H1 (cell line): ENCODE measurements at regions not wholly inside any gene's neighbourhood (a gene's known extent, or its start where the extent isn't known, plus 50 kb on each side); places are given as distances from the start of the nearest gene placed in this dataset.
"Not testable (repeated sequence)": the region's sequence is repeated elsewhere in the genome, so short reads cannot be mapped to it uniquely, and the experiment has no call there.

Source experiments
- CTCF ChIA-PET: fragments of 300-600 bp; sonication (Branson Sonifier 250); formaldehyde crosslinking; loops from one replicate; lab custom pipeline; 2021; ENCODE audit not compliant: partially characterized antibody; lab: Charles Lee
- POLR2A ChIA-PET: fragments of 300-600 bp; sonication (Branson Sonifier 250); formaldehyde crosslinking; loops from one replicate; lab custom pipeline; 2021; ENCODE audit warnings: inconsistent platforms; ENCODE audit not compliant: partially characterized antibody; lab: Charles Lee
- DNase-seq, 2 experiments: peaks; one replicate each; pipeline versions ENCODE4 v3.0.0 to v3.0.0-alpha.2; 2010 to 2022; ENCODE audit warnings: low spot score in 2 of 2, low read depth in 1 of 2, mixed read lengths in 1 of 2
- FAIRE-seq: peaks from 2 replicates; lab custom pipeline; 2011; peaks lifted over from hg19 to GRCh38; lab: Jason Lieb, UNC
- H2AFZ ChIP-seq: 2 replicates; pipeline ENCODE4 v1.8.1; 2012; ENCODE audit warnings: low read length, inconsistent platforms
- H2AK5ac ChIP-seq: 2 replicates; pipeline ENCODE4 v1.6.1; 2013; ENCODE audit warnings: low read depth, low read length
- H2BK120ac ChIP-seq: replicated peaks from 2 replicates; pipeline ENCODE3; 2013; ENCODE audit warnings: low read depth, low read length, inconsistent platforms
- H2BK12ac ChIP-seq: 2 replicates; pipeline ENCODE4 v1.6.1; 2013; ENCODE audit warnings: low read depth, low read length
- H2BK15ac ChIP-seq: 2 replicates; pipeline ENCODE4 v1.6.1; 2013; ENCODE audit warnings: low read length
- H2BK20ac ChIP-seq: 2 replicates; pipeline ENCODE4 v1.6.1; 2013; ENCODE audit warnings: low read length
- H2BK5ac ChIP-seq: 2 replicates; pipeline ENCODE4 v1.6.1; 2013; ENCODE audit warnings: low read depth, low read length
- H3K14ac ChIP-seq: 2 replicates; pipeline ENCODE4 v1.6.1; 2013; ENCODE audit warnings: inconsistent platforms; ENCODE audit not compliant: insufficient read length
- H3K18ac ChIP-seq: 2 replicates; pipeline ENCODE4 v1.6.1; 2013; ENCODE audit warnings: low read length; ENCODE audit errors: extremely low read depth
- H3K23ac ChIP-seq: 2 replicates; pipeline ENCODE4 v1.6.1; 2013; ENCODE audit warnings: inconsistent platforms; ENCODE audit not compliant: insufficient read length
- H3K23me2 ChIP-seq: 2 replicates; pipeline ENCODE4 v1.6.1; 2013; ENCODE audit warnings: low read depth, low read length
- H3K27ac ChIP-seq: 2 replicates; pipeline ENCODE4 v1.6.1; 2011; ENCODE audit warnings: low read depth, low read length, inconsistent platforms
- H3K27me3 ChIP-seq, 4 experiments: replicated peaks in 1 of 4; 1 replicate in 1 of 4; 2 replicates in 3 of 4; pipeline versions ENCODE4 v1.6.1 to v1.8.1; 2011 to 2013; ENCODE audit warnings: low read length in 3 of 4, mild to moderate bottlenecking in 3 of 4, inconsistent platforms in 2 of 4, mixed read lengths in 2 of 4, moderate library complexity in 1 of 4; ENCODE audit not compliant: control insufficient read depth in 3 of 4, insufficient read depth in 3 of 4; ENCODE audit errors: extremely low read depth in 1 of 4
- H3K36me3 ChIP-seq, 4 experiments: 2 replicates each; pipeline versions ENCODE4 v1.6.1 to v1.8.1; 2011 to 2013; ENCODE audit warnings: mild to moderate bottlenecking in 4 of 4, low read length in 3 of 4, moderate library complexity in 2 of 4, control low read depth in 1 of 4, inconsistent platforms in 1 of 4; ENCODE audit not compliant: insufficient read depth in 4 of 4, control insufficient read depth in 2 of 4
- H3K4ac ChIP-seq: replicated peaks from 2 replicates; pipeline ENCODE3; 2013; ENCODE audit warnings: low read length, low read depth, mixed read lengths, inconsistent platforms; ENCODE audit not compliant: insufficient read length
- H3K4me1 ChIP-seq, 4 experiments: replicated peaks in 1 of 4; 1 replicate in 1 of 4; 2 replicates in 3 of 4; pipeline versions ENCODE4 v1.6.1 to v1.8.1; 2011 to 2013; ENCODE audit warnings: low read length in 3 of 4, inconsistent platforms in 2 of 4, mixed read lengths in 1 of 4; ENCODE audit not compliant: insufficient read depth in 4 of 4, control insufficient read depth in 3 of 4
- H3K4me2 ChIP-seq, 2 experiments: 2 replicates each; pipeline versions ENCODE4 v1.6.1 to v1.8.1; 2011 to 2013; ENCODE audit warnings: low read depth in 2 of 2, low read length in 2 of 2, control low read depth in 1 of 2, inconsistent platforms in 1 of 2, mild to moderate bottlenecking in 1 of 2; ENCODE audit not compliant: insufficient read depth in 1 of 2
- H3K4me3 ChIP-seq, 4 experiments: fragments of 200-600, 300-600 bp in 1 of 4; sonication (generic), shearing (Covaris generic), sonication (Bioruptor Twin) in 1 of 4; 2 replicates each; pipeline versions ENCODE4 v1.5.1 to v1.8.1; 2011 to 2016; ENCODE audit warnings: low read length in 4 of 4, low read depth in 3 of 4, control low read depth in 2 of 4, inconsistent platforms in 2 of 4, mild to moderate bottlenecking in 2 of 4, mixed read lengths in 1 of 4, moderate library complexity in 1 of 4; ENCODE audit not compliant: insufficient read depth in 2 of 4; ENCODE audit errors: extremely low read depth in 1 of 4
- H3K56ac ChIP-seq: replicated peaks from 2 replicates; pipeline ENCODE3; 2013; ENCODE audit warnings: low read depth, mild to moderate bottlenecking, mixed read lengths, low read length, inconsistent platforms; ENCODE audit not compliant: insufficient read length
- H3K79me1 ChIP-seq: 2 replicates; pipeline ENCODE4 v1.6.1; 2013; ENCODE audit warnings: low read depth, low read length, control low read depth
- H3K79me2 ChIP-seq, 2 experiments: 2 replicates each; pipeline versions ENCODE4 v1.6.1 to v1.8.1; 2012 to 2013; ENCODE audit warnings: low read length in 2 of 2, mild to moderate bottlenecking in 2 of 2, inconsistent platforms in 1 of 2; ENCODE audit not compliant: insufficient read depth in 2 of 2, control insufficient read depth in 1 of 2
- H3K9ac ChIP-seq, 4 experiments: replicated peaks in 1 of 4; 1 replicate in 1 of 4; 2 replicates in 3 of 4; pipeline versions ENCODE4 v1.6.1 to v1.8.1; 2011 to 2013; ENCODE audit warnings: low read depth in 3 of 4, low read length in 3 of 4, control low read depth in 2 of 4, mild to moderate bottlenecking in 2 of 4, moderate library complexity in 2 of 4, inconsistent platforms in 1 of 4; ENCODE audit errors: extremely low read depth in 1 of 4
- H3K9me3 ChIP-seq, 2 experiments: 2 replicates each; pipeline versions ENCODE4 v1.6.1 to v1.8.1; 2012 to 2013; ENCODE audit warnings: mild to moderate bottlenecking in 2 of 2, moderate library complexity in 2 of 2, control low read depth in 1 of 2, inconsistent platforms in 1 of 2, low read depth in 1 of 2, low read length in 1 of 2, mixed read lengths in 1 of 2; ENCODE audit not compliant: insufficient read depth in 2 of 2
- H4K20me1 ChIP-seq, 2 experiments: replicated peaks in 1 of 2; 2 replicates each; pipeline versions ENCODE3 to v1.8.1; 2011 to 2013; ENCODE audit warnings: inconsistent platforms in 2 of 2, low read length in 2 of 2, mild to moderate bottlenecking in 1 of 2; ENCODE audit not compliant: insufficient read depth in 2 of 2, control insufficient read depth in 1 of 2
- H4K5ac ChIP-seq: 2 replicates; pipeline ENCODE4 v1.6.1; 2013; ENCODE audit warnings: low read length, low read depth, mixed read lengths, inconsistent platforms; ENCODE audit not compliant: insufficient read length
- H4K8ac ChIP-seq: 2 replicates; pipeline ENCODE4 v1.8.0; 2013; ENCODE audit warnings: mild to moderate bottlenecking, moderate library complexity, low read length, inconsistent platforms; ENCODE audit not compliant: insufficient read depth; ENCODE audit errors: extremely low read depth
- H4K91ac ChIP-seq: replicated peaks from 2 replicates; pipeline ENCODE3; 2013; ENCODE audit warnings: low read length, mixed read lengths, inconsistent platforms; ENCODE audit not compliant: insufficient read length
- WGBS, 2 experiments: shearing (Covaris generic) in 1 of 2; methylation state at CpG; one replicate each; pipeline versions ENCODE4 v1.1.6 to v1.1.7; 2013 to 2015; ENCODE audit warnings: low lambda C conversion rate in 2 of 2, mixed read lengths in 2 of 2, inconsistent platforms in 1 of 2, low coverage in 1 of 2, missing lambda C conversion rate in 1 of 2; ENCODE audit not compliant: insufficient replicate concordance in 2 of 2, insufficient coverage in 1 of 2, insufficient read length in 1 of 2; ENCODE audit errors: extremely low coverage in 1 of 2, missing lambda C conversion rate in 1 of 2; 5-methylcytosine and 5-hydroxymethylcytosine counted together

DNA sequence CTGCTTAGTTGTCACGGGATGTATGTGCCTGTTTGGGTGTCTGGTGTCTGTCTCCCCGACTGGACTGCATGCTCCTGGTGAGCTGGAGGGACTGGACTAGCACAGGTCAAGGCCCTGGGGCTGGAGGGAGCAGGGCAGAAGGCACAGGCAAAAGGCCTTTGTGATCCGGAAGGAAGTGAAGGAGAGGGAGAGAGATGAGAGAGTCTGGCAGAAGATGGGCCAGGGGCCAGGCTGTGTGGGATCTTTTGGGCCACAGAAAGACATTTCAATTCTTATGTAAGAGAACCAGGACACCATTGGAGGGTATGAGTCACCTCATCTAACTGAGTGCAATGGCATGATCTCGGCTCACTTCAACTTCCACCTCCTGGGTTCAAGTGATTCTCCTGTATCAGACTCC is 85.2 kb downstream of the ALG1L2 start:
- H3K27ac ChIP-seq, H3K4me3 ChIP-seq, H4K8ac ChIP-seq, H3K9me3 ChIP-seq, H3K4me1 ChIP-seq, DNase-seq, H4K91ac ChIP-seq, H2BK12ac ChIP-seq, H3K79me2 ChIP-seq, POLR2A ChIA-PET, H2BK5ac ChIP-seq, H3K4ac ChIP-seq, H2BK120ac ChIP-seq, H2BK15ac ChIP-seq, H3K23me2 ChIP-seq, H2BK20ac ChIP-seq, H3K23ac ChIP-seq, H2AFZ ChIP-seq, H3K36me3 ChIP-seq, H3K4me2 ChIP-seq, H3K18ac ChIP-seq, H3K79me1 ChIP-seq, H2AK5ac ChIP-seq, H3K56ac ChIP-seq, FAIRE-seq, H3K9ac ChIP-seq, H4K5ac ChIP-seq, H4K20me1 ChIP-seq, H3K27me3 ChIP-seq, H3K14ac ChIP-seq: not testable (repeated sequence)
- CTCF ChIA-PET = interaction anchor here (1.0 kb wide), 1 partner anchor 9 kb away, joined by 3 read pairs; no protein-coding TSS in a partner anchor
- WGBS, 2 experiments = 87% methylated on average over 3 of the region's 4 CpGs; no CpG with 5 or more reads in 1 of the 2 experiments

DNA sequence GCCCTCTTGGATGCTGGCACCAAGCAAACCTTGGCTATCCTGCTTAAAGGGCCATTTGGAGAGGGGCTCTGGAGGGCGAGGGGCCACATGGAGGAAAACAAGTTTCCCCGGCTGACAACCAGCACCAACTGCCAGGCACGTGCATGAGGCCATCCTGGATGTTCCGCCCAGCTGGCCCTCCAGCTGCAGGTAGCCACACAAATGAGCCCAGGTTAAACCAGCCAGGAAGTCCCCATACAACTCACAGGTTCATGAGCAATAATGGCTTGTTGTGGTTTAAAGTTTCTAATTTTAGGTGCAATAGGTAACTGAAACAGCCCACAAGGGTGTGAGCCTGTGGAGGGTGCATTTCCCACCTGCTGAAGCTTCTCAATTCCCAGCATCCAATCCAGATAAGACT is 93.6 kb downstream of the ALG1L2 start:
- H3K9me3 ChIP-seq, H2AFZ ChIP-seq, H3K36me3 ChIP-seq, H3K9ac ChIP-seq, H4K91ac ChIP-seq, H2AK5ac ChIP-seq, H3K4me2 ChIP-seq, H2BK15ac ChIP-seq, H3K18ac ChIP-seq, H3K56ac ChIP-seq, H3K14ac ChIP-seq, H3K27me3 ChIP-seq, H4K5ac ChIP-seq, H3K4ac ChIP-seq, H3K4me3 ChIP-seq, H3K79me1 ChIP-seq, H2BK5ac ChIP-seq, H3K23ac ChIP-seq, H2BK12ac ChIP-seq, H3K23me2 ChIP-seq, H2BK120ac ChIP-seq, DNase-seq, H2BK20ac ChIP-seq, H3K4me1 ChIP-seq, H3K27ac ChIP-seq, H4K20me1 ChIP-seq, FAIRE-seq, H3K79me2 ChIP-seq, POLR2A ChIA-PET, H4K8ac ChIP-seq: not testable (repeated sequence)
- CTCF ChIA-PET = interaction anchor here (0.7 kb wide), 1 partner anchor 8 kb away, joined by 3 read pairs; no protein-coding TSS in a partner anchor
- 90% methylated on average over 4 of the region's 4 CpGs; no CpG with 5 or more reads in 1 of the 2 experiments for WGBS, 2 experiments
